AML-193 (cell line): ENCODE measurements at regions not wholly inside any gene's neighbourhood (a gene's known extent, or its start where the extent isn't known, plus 50 kb on each side); places are given as distances from the start of the nearest gene placed in this dataset.

Source experiments
- DNase-seq, 2 experiments: peaks; one replicate each; lab custom pipeline; 2025; lab: John Stamatoyannopoulos, UW

DNA sequence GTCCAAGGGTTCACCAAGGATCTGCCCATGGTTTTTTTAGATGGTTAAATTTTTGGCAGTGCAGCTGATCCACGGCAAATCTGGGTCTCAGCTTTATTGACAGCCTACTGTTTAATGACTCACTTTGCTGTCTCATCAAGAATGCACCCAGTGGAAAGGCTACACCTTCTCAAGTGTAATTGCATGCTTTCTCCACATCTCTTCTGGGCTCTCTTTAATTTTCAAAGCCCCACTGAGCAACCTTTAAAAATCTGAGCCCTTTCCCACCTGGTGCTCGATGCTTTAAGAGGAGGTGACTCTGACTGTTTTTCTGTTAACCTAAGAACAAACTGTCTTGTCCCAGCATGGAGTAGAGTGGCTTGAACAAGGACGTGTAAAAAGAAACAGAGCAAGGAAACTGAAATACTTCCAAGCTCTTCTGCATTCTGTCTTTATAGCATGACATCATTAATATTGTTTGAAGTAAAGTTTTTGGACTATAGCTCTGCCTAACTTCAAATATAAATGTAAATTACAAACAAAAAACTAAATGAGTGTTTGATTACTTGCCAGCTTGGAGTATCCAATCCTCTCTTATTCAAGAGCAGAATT, 214.2 kb upstream of the KRR1 start:
- no peak for DNase-seq

GRCh38 chr12:75724928-75725312, 213.5 kb upstream of the KRR1 start:
- no peak for DNase-seq

DNA sequence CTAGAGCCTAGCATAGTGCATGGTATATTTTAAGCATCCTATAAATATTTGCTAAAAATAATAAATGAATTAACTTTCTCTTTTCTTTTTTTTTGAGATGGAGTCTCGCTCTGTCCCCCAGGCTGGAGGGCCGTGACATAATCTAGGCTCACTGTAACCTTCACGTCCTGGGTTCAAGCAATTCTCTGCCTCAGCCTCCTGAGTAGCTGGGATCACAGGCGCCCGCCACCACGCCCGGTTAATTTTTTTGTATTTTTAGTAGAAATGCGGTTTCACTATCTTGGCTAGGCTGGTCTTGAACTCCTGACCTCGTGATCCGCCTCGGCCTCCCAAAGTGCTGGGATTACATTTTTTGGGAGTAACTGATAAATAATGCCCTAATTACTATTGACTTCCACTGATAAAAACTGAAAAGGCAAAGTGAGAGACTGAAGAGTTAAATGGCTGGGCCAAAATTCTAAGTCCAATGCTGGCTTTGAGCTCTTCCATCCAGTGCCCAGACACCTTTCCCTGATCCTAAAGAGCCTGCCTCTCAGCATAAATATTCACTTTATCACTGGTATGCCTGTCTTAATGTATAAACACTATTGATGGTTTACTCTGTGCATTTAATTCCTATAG, 213.0 kb upstream of the KRR1 start:
- no peak for DNase-seq

- DNase-seq = peak; percentile 78 to 85
Observed at GRCh38 chr12:75722714-75723200, 211.3 kb upstream of the KRR1 start.

- DNase-seq = no peak
Observed at GRCh38 chr12:75721796-75722195, 210.4 kb upstream of the KRR1 start.

- no peak for DNase-seq
Observed at GRCh38 chr12:75720812-75721641, 209.6 kb upstream of the KRR1 start.

DNA sequence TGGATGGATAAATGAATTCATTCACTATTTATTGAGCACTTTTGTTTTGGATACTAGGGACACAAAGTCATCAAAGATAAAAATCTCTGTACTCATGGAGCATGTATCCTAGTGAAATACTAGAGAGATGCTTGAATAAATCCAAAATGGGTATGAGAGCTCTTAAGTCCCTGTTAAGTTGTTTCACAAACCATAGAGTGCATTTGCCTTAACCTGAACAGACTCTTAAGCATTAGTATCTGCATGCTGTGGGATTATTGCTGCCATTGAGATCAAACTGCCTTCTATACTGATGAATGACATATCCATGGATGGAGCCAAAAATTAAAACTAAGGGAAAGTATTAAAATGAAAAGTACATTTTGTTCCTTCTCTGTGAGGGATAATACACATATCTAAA, 206.5 kb upstream of the KRR1 start:
- no peak for DNase-seq

DNA sequence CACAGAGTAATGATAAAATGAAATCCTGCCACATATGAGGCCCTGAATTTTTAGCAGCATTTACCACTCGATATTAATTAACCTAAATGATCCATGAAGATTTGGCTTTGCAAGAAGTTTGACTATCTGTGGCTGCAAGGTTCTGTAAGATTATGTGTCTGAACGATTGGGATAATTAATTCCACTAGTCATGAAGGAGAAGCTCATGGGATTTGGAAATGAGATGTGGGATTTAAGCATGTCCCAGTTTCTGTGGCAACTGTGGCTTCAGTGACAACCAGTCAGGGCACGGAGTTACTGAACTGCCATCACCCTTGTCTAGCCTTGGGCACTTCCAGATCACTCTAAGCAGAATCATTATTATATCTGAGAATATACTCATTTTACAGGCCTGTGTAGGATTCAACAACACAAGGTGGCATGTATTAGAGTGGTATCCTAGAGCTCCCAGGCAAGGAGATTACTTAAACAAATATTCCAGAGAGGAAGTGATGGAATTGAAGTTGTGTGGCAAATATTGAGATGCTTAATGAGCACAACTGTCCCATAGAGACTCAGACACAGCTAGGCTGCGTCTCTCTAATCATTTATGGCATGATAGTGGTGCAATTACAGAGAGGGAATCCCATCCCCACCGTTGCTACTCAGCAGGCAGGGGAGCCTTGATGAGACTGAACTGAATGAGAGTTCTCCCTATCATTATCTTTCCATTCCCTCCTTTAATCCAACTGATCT, 205.0 kb upstream of the KRR1 start:
- DNase-seq = no peak

DNA sequence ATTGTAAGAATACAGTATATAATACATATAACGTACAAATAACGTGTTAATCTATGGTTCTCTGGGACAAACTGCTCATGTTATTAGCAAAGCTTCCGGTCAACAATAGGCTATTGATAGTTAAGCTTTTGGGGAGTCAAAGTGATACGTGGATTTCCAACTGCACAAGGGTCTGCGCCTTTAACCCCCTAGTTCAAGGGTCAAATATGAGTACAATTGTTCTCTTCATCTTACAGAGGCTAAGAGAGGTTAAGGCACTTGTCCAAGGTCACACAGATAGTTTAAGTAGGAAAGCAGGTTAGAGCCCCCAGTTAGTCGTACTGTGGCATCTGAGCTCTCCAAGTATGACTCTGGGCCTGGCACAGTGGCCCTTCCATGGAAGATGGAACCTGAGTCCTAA, 204.3 kb upstream of the KRR1 start:
- DNase-seq = no peak

DNA sequence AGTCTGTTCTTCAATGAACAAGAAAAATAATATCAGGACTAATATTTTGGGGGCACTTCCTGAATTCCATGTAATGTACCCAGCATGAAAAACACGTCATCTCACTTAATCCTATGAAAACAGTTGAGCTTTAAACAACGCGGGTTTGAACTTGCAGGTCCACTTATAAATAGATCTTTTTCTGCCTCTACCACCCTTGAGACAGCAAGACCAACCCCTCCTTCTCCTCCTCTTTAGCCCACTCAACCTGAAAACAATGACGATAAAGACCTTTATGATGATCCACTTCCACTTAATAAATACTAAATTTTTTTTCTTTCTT, 203.9 kb upstream of the KRR1 start:
- no peak for DNase-seq

GRCh38 chr12:75714462-75715322, 203.3 kb upstream of the KRR1 start:
- no peak for DNase-seq

DNA sequence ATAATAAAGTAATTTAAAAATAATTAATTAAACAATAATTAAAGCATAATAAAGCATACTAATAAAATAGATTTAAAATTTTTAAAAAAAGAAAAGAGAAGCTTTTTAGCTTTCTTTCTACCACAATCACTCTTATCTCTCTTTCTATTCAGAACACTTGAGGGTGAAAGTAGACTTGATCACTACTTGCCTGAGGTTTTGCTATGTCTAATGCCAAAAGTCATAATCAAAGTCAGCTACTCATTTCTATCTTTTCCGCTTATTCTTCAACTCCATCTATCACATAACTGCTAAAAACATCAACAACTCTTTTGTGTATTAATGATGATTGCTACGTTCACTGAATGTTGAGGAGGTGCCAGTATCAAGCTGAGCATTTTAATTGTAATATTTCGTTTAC, 202.0 kb upstream of the KRR1 start:
- DNase-seq = no peak

DNA sequence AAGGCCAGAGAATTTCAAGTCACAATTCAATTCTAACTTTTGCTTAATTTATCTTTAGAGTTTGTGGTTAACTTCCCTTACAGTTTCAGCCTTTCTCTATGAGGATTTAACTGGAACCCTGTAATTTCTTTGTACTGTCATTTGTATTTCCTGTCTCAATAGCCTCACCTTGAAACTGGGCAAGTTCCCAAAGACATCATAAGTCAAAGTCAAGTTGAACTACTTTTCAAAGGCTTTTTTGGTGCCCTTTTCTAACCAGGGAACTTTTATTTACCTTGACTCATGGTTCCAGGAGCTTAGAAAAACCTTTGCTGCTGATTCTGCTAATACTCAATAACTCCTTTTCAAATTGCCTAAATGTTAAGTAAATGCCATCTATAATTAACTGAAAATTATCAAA, 200.8 kb upstream of the KRR1 start:
- DNase-seq = no peak

GRCh38 chr12:75711271-75711670, 199.9 kb upstream of the KRR1 start:
- DNase-seq = no peak

DNA sequence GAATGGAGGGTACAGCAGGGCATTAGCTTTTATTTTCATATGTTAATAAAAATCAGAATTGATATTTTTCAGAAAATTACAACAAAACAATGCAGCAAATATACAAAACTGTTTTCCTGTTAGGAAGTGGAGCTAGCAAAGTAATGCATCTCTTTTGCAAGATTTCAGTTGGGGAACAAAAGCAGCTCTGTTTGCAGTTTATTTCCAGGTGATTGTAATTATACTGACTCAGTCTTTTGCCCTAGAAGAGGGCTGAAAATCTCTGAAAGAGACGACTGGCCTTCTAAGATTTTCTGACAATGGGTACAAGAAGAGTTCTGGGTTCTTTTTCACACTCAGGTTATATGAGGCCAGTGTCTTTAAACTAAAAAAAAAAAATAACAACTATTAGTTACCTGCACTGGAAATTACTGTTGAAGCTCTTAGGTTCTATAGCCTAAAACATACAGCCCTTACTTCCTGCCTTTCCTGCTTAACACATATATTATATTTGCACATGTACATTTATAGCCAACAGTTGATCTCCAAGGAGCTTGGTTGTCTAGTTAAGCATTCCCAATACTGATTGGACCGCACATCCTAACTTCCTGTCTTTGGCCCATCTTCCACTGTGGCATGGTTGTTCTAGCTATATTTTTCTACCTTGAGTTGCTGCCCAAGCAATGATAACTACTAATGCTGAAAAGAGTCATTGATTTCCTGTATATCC, 199.1 kb upstream of the KRR1 start:
- DNase-seq = no peak

DNA sequence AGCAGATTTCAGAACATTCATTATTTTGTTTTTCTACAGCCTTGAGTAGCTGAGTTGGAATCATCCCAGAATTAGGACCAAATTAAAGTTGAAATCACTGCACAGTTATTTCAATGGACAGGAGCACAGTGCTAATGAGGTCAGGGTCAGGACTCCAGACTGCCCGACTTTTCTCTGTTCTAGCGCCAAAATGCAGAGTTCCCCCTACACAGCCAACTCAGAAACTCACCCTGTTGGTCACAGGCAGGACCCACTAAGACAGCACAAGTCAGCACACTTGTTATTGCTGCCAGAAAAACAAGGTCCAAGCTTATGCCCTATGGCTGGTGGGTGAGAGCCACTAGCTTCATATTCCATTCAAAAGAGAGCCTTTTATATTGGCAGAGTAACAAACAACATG, 198.1 kb upstream of the KRR1 start:
- no peak for DNase-seq

DNA sequence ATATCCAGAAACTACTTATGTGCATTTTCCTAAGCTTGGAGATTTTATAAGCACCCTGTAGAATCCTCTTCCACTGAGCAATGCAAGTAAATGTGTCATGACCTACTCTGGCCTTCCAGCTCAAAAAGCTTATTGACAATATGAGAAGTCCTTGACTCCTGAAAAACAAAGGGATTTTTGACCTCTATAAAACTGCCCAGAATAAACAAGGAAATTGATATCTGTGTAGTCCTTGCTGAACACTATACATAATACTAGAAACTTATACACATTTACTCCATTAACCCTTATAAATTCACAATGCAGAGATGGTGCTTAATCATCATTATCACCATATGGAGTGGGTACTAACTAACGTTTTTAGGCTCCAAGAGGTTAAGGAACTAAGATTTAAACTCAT, 197.4 kb upstream of the KRR1 start:
- DNase-seq = no peak

- no peak for DNase-seq
Observed at GRCh38 chr12:75707983-75708382, 196.6 kb upstream of the KRR1 start.

DNA sequence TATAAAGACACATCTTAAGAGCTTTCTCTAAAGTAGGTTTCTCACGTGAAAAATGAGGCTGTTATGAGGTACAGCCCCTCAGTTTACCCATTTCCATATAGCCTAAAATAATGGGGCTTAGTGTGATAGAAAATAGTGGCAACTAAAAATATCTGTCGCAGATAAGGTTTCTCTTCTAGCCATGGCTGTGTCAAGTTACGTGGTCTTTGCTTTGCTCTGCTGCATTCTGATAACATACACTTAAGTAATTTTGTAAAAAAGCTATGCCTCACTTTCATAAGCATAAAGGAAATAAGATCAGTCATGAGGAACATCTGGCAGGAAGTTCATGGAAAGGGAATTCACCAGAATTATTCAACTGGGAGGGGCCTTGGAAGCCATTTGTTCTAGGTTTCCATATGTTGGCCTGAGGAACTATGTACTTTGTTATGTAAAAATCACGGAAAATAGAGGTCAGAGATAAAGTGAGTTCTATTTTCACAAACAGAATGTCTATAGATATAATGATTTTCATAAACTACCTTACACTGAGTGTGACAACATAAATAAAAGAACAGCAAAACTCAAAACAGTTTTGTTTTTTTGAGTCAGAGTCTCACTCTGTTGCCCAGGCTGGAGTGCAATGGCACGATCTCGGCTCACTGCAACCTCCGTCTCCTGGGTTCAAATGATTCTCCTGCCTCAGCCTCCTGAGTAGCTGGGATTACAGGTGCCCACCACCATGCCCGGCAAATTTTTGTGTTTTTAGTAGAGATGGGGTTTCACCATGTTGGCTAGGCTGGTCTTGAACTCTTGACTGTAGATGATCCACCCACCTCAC, 195.6 kb upstream of the KRR1 start:
- DNase-seq = no peak
